Astrocyte (in vitro differentiated cells and primary cell): ENCODE measurements at regions not wholly inside any gene's neighbourhood (a gene's known extent, or its start where the extent isn't known, plus 50 kb on each side); places are given as distances from the start of the nearest gene placed in this dataset.

Experiments
- CTCF ChIP-seq: IDR thresholded peaks from 2 replicates; pipeline ENCODE4 v1.5.1; 2011; ENCODE audit warnings: low read depth, mild to moderate bottlenecking, inconsistent platforms, low read length, moderate library complexity; ENCODE audit not compliant: insufficient read depth
- EZH2 ChIP-seq: IDR thresholded peaks from 2 replicates; pipeline ENCODE4 v1.6.1; 2012; ENCODE audit warnings: mild to moderate bottlenecking, low read length, inconsistent platforms; ENCODE audit not compliant: insufficient read depth

DNA sequence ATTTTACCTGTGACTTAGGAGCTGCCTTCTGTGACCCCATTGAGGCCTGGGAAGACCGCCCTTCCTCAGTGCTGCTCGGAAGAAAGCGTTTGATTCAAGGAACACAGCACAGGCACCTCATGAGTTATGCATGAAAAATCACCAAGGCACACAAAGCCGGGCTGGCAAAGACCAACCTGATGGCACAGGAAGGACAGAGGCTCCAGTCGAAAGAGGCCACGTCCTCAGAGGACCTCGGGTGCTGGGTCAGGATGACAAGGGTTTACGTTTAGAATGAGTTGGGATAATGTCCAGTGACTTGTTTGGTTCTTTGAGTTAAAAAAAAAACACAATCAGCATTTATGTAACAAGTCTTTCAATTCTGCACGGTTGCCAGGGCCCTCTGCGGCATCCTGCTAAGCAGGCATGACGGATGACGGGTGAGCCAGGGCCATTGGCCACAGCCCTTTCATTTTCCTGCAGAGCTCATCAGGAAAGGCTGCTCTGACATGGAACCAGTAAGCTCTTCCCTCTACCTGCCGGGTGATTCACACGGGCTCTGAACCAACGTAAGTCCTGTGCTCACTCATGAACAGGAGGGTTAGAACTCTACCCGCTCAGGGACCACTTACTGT is 112.8 kb downstream of the DACT2 start:
- TF ChIP-seq CTCF (no peak), EZH2 (no peak)
